MM.1S (cell line): ENCODE measurements at regions not wholly inside any gene's neighbourhood (a gene's known extent, or its start where the extent isn't known, plus 50 kb on each side); places are given as distances from the start of the nearest gene placed in this dataset.

Experiments
- EZH2 ChIP-seq: fragments of 300-600 bp; sonication (generic); optimal IDR thresholded peaks from 2 replicates; pipeline ENCODE3; 2017; ENCODE audit warnings: low read depth, mild to moderate bottlenecking, antibody characterized with exemption, low read length, mixed read lengths
- EZH2phosphoT487 ChIP-seq: fragments of 300-600 bp; sonication (generic); IDR thresholded peaks from 2 replicates; pipeline ENCODE4 v1.6.1; 2018; ENCODE audit warnings: antibody characterized with exemption, low read length
- TF ChIP-seq, protein P1 (sequence below): fragments of 300-600 bp; sonication (generic); IDR thresholded peaks from 2 replicates; pipeline ENCODE4 v1.5.1; 2016; ENCODE audit warnings: antibody characterized with exemption, low read length, mixed read lengths

DNA sequence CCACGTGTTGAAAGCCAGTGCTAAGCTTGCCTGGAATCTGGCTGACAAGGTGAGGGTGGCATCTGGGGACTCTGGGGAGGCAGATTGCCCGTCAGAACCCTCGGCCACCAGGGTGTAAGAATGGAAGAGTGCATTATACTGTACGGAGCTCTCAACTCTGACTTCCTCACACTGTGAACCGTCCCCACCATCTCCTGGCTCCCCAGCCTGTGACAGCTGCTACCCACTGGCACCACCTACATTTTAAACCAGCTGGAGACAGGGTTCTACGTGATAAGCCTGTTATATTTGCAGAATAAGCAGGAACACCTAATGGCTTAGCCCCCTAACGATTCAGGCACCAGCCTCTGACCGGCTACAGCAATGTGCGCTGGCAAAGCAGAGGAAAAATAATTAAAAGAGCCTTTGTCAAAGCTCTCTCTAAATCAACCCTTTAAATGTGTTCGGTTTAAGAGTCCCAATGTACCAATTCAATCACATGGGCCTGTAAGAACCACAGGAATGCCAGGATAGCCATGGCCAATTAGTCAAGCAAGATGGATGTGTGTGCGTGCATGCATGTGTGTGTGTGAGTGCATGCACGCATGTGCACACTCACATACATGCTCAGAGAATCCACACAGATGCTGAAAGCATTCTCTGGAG lies 89.1 kb upstream of the TAB2 start:
- no peak for TF ChIP-seq EZH2
- no peak for TF ChIP-seq EZH2phosphoT487
- TF ChIP-seq, protein P1, sequence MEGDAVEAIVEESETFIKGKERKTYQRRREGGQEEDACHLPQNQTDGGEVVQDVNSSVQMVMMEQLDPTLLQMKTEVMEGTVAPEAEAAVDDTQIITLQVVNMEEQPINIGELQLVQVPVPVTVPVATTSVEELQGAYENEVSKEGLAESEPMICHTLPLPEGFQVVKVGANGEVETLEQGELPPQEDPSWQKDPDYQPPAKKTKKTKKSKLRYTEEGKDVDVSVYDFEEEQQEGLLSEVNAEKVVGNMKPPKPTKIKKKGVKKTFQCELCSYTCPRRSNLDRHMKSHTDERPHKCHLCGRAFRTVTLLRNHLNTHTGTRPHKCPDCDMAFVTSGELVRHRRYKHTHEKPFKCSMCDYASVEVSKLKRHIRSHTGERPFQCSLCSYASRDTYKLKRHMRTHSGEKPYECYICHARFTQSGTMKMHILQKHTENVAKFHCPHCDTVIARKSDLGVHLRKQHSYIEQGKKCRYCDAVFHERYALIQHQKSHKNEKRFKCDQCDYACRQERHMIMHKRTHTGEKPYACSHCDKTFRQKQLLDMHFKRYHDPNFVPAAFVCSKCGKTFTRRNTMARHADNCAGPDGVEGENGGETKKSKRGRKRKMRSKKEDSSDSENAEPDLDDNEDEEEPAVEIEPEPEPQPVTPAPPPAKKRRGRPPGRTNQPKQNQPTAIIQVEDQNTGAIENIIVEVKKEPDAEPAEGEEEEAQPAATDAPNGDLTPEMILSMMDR, result no peak
